Vagina (tissue), 2 donors: ENCODE measurements at regions not wholly inside any gene's neighbourhood (a gene's known extent, or its start where the extent isn't known, plus 50 kb on each side); places are given as distances from the start of the nearest gene placed in this dataset.

Experiments used
- DNase-seq, 2 donors: peaks; one replicate each; pipeline ENCODE4 v3.0.0-alpha.2; 2017; ENCODE audit errors: extremely low spot score in 2 of 2
- H3K27ac ChIP-seq: fragments of 200-600 bp; sonication (generic); one replicate; pipeline ENCODE4 v1.5.1; 2019
- H3K27me3 ChIP-seq: fragments of 200-600 bp; sonication (generic); one replicate; pipeline ENCODE4 v1.5.1; 2019
- H3K36me3 ChIP-seq, 2 donors: fragments of 200-600 bp; sonication (generic); one replicate each; pipeline ENCODE4 v1.5.1; 2017 to 2019
- H3K4me1 ChIP-seq: fragments of 200-600 bp; sonication (generic); one replicate; pipeline ENCODE4 v1.5.1; 2019
- H3K4me3 ChIP-seq, 2 donors: fragments of 200-600 bp; sonication (generic); 1 replicate in 1 of 2; 2 replicates in 1 of 2; pipeline ENCODE4 v1.5.1; 2016 to 2019
- H3K9me3 ChIP-seq: fragments of 200-600 bp; sonication (generic); one replicate; pipeline ENCODE4 v1.5.1; 2019
- CTCF ChIP-seq, 3 experiments: fragments of 450-650 bp in 2 of 3; fragments of 200-600 bp in 1 of 3; sonication (generic) in 1 of 3; IDR thresholded peaks; one replicate each; pipeline ENCODE4 v1.5.1; 2017 to 2019; ENCODE audit warnings: antibody characterized with exemption in 3 of 3, mild to moderate bottlenecking in 2 of 3, moderate library complexity in 2 of 3
- POLR2A ChIP-seq, 2 donors: fragments of 450-650 bp; IDR thresholded peaks; one replicate each; pipeline ENCODE4 v1.6.1; 2017; ENCODE audit warnings: antibody characterized with exemption in 2 of 2, mild to moderate bottlenecking in 2 of 2, moderate library complexity in 2 of 2
- POLR2AphosphoS5 ChIP-seq, 2 donors: sonication (generic); formaldehyde crosslinking; IDR thresholded peaks; one replicate each; pipeline ENCODE4 v1.9.0; 2017; ENCODE audit warnings: antibody characterized with exemption in 2 of 2, mild to moderate bottlenecking in 2 of 2, low read depth in 1 of 2; ENCODE audit not compliant: insufficient read depth in 1 of 2
- intact Hi-C: fragments of 100-400 bp; cut with DNase I; formaldehyde crosslinking; loops from one replicate; pipeline ENCODE4 v1.15.1; 2023

- H3K36me3 ChIP-seq: no peaks in the 10 kb centered on the region
- no peaks in the 10 kb centered on the region for H3K9me3 ChIP-seq
- H3K27ac ChIP-seq: no peak overlapping the region
- TF ChIP-seq CTCF (IDR thresholded peaks at IDR 0.05) (no peak), POLR2A (IDR thresholded peaks at IDR 0.05) (no peak), POLR2AphosphoS5 (IDR thresholded peaks at IDR 0.05; ENCODE audit: insufficient read depth in 1 of 2, low read depth in 1 of 2) (no peak)
- H3K27me3 ChIP-seq: no peaks in the 10 kb centered on the region
- intact Hi-C loops: no loop called here
- no peaks in the 10 kb centered on the region for H3K4me1 ChIP-seq
- DNase-seq: no peak
- H3K4me3 ChIP-seq: no peak overlapping the region
These were observed 133.4 kb upstream of the CXCR4 start for GRCh38 chr2:136251197-136251884.

GRCh38 chr2:136250131-136250530 is 132.2 kb upstream of the CXCR4 start:
- TF ChIP-seq CTCF (IDR thresholded peaks at IDR 0.05) (no peak), POLR2A (IDR thresholded peaks at IDR 0.05) (no peak), POLR2AphosphoS5 (IDR thresholded peaks at IDR 0.05; ENCODE audit: insufficient read depth in 1 of 2, low read depth in 1 of 2) (no peak)
- H3K27ac ChIP-seq: no peak overlapping the region
- DNase-seq: no peak
- no peak overlapping the region for H3K4me3 ChIP-seq
- no peaks in the 10 kb centered on the region for H3K9me3 ChIP-seq
- H3K36me3 ChIP-seq: no peaks in the 10 kb centered on the region
- no peaks in the 10 kb centered on the region for H3K27me3 ChIP-seq
- intact Hi-C loops: no loop called here
- no peaks in the 10 kb centered on the region for H3K4me1 ChIP-seq

GRCh38 chr2:136248907-136249306 is 131.0 kb upstream of the CXCR4 start:
- H3K27me3 ChIP-seq: no peaks in the 10 kb centered on the region
- H3K9me3 ChIP-seq: no peaks in the 10 kb centered on the region
- H3K4me3 ChIP-seq: no peak overlapping the region
- no peak for DNase-seq
- no peak overlapping the region for H3K27ac ChIP-seq
- H3K4me1 ChIP-seq: no peaks in the 10 kb centered on the region
- H3K36me3 ChIP-seq: no peaks in the 10 kb centered on the region
- intact Hi-C loops: no loop called here
- TF ChIP-seq CTCF (IDR thresholded peaks at IDR 0.05) (no peak), POLR2AphosphoS5 (IDR thresholded peaks at IDR 0.05; ENCODE audit: insufficient read depth in 1 of 2, low read depth in 1 of 2) (no peak)

- H3K9me3 ChIP-seq: no peaks in the 10 kb centered on the region
- H3K36me3 ChIP-seq: no peaks in the 10 kb centered on the region
- H3K27me3 ChIP-seq: no peaks in the 10 kb centered on the region
- no peaks in the 10 kb centered on the region for H3K4me1 ChIP-seq
- no peak overlapping the region for H3K27ac ChIP-seq
- intact Hi-C loops: no loop called here
- DNase-seq: no peak
- TF ChIP-seq POLR2A (IDR thresholded peaks at IDR 0.05) (no peak), POLR2AphosphoS5 (IDR thresholded peaks at IDR 0.05; ENCODE audit: insufficient read depth in 1 of 2, low read depth in 1 of 2) (no peak), CTCF (IDR thresholded peaks at IDR 0.05) (no peak)
- no peak overlapping the region for H3K4me3 ChIP-seq
These were observed 130.3 kb upstream of the CXCR4 start for GRCh38 chr2:136248242-136248641.

GRCh38 chr2:136247204-136247950 is 129.4 kb upstream of the CXCR4 start:
- no peaks in the 10 kb centered on the region for H3K9me3 ChIP-seq
- intact Hi-C loops: no loop called here
- no peak for DNase-seq

More at GRCh38 chr2:136247204-136247950, 129.4 kb upstream of the CXCR4 start:
- H3K4me1 ChIP-seq: no peaks in the 10 kb centered on the region
- H3K27ac ChIP-seq: no peak overlapping the region
- no peaks in the 10 kb centered on the region for H3K27me3 ChIP-seq
- H3K4me3 ChIP-seq: no peak overlapping the region
- TF ChIP-seq CTCF (IDR thresholded peaks at IDR 0.05) (no peak), POLR2AphosphoS5 (IDR thresholded peaks at IDR 0.05; ENCODE audit: insufficient read depth in 1 of 2, low read depth in 1 of 2) (no peak), POLR2A (IDR thresholded peaks at IDR 0.05) (no peak)
- no peaks in the 10 kb centered on the region for H3K36me3 ChIP-seq
